Duodenal mucosa (tissue), 2 donors: ENCODE measurements at regions not wholly inside any gene's neighbourhood (a gene's known extent, or its start where the extent isn't known, plus 50 kb on each side); places are given as distances from the start of the nearest gene placed in this dataset.

Experiments
- H3K27ac ChIP-seq: one replicate; pipeline ENCODE4 v1.7.0; 2013; ENCODE audit warnings: low read depth, low read length
- H3K27me3 ChIP-seq, 2 donors: one replicate each; pipeline ENCODE4 v1.7.0; 2013; ENCODE audit warnings: low read length in 2 of 2, control low read depth in 1 of 2; ENCODE audit not compliant: insufficient read depth in 2 of 2, control insufficient read depth in 1 of 2
- H3K36me3 ChIP-seq, 2 donors: one replicate each; pipeline ENCODE4 v1.7.0; 2013; ENCODE audit warnings: low read length in 2 of 2, control low read depth in 1 of 2; ENCODE audit not compliant: insufficient read depth in 2 of 2, control insufficient read depth in 1 of 2
- H3K4me1 ChIP-seq, 2 donors: one replicate each; pipeline ENCODE4 v1.7.0; 2013; ENCODE audit warnings: low read length in 2 of 2, control low read depth in 1 of 2; ENCODE audit not compliant: insufficient read depth in 2 of 2, control insufficient read depth in 1 of 2
- H3K4me3 ChIP-seq, 2 donors: one replicate each; pipeline ENCODE4 v1.7.0; 2013; ENCODE audit warnings: low read length in 2 of 2, low read depth in 1 of 2
- H3K9ac ChIP-seq, 2 donors: one replicate each; pipeline ENCODE4 v1.7.0; 2013; ENCODE audit warnings: low read length in 2 of 2, low read depth in 1 of 2
- H3K9me3 ChIP-seq, 2 donors: one replicate each; pipeline ENCODE4 v1.7.0; 2013; ENCODE audit warnings: low read length in 2 of 2, control low read depth in 1 of 2; ENCODE audit not compliant: control insufficient read depth in 1 of 2

- Histone ChIP-seq H3K4me3 (no peak overlapping the region), H3K36me3 (no peaks in the 10 kb centered on the region), H3K27me3 (no peaks in the 10 kb centered on the region), H3K9me3 (no peaks in the 10 kb centered on the region), H3K27ac (no peak overlapping the region), H3K9ac (no peak overlapping the region), H3K4me1 (peaks cover 9 to 11% of the 10 kb centered on the region in 2 donors)
Observed at GRCh38 chr6:11917951-11918738, 94.0 kb upstream of the HIVEP1 start.

- Histone ChIP-seq H3K9ac (no peak overlapping the region), H3K27me3 (no peaks in the 10 kb centered on the region), H3K9me3 (no peaks in the 10 kb centered on the region), H3K36me3 (no peaks in the 10 kb centered on the region), H3K4me3 (no peak overlapping the region), H3K4me1 (no peaks in the 10 kb centered on the region), H3K27ac (no peak overlapping the region)
Observed at GRCh38 chr6:11912420-11912819, 99.7 kb upstream of the HIVEP1 start.

DNA sequence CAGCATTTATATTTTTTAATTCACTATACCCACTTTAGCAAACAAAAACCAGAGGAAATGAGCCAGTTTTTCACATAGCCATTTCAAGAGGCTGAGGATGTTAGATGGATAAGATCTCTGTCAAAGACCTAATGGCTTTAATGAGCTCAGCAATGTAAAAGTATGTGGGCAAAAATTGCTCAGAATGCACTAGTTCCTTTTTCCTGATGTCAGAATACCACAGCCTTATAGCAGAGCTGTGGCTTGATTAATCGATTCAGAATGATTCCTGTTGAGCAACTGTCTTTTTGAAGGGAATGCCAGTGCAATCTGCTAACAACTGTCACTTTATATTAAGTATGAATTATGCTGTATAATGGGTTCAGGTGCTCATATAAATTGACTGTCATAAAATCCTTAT is 100.6 kb upstream of the HIVEP1 start:
- no peak overlapping the region for H3K9ac ChIP-seq
- H3K9me3 ChIP-seq, result no peaks in the 10 kb centered on the region
- H3K36me3 ChIP-seq, result no peaks in the 10 kb centered on the region
- H3K27ac ChIP-seq, result no peak overlapping the region
- H3K27me3 ChIP-seq, result no peaks in the 10 kb centered on the region
- no peaks in the 10 kb centered on the region for H3K4me1 ChIP-seq
- no peak overlapping the region for H3K4me3 ChIP-seq

- H3K9ac ChIP-seq, result no peak overlapping the region
- H3K9me3 ChIP-seq, result no peaks in the 10 kb centered on the region
- H3K36me3 ChIP-seq, result no peaks in the 10 kb centered on the region
- H3K27ac ChIP-seq, result no peak overlapping the region
- H3K4me3 ChIP-seq, result no peak overlapping the region
- no peaks in the 10 kb centered on the region for H3K27me3 ChIP-seq
- H3K4me1 ChIP-seq, result no peaks in the 10 kb centered on the region
Observed at GRCh38 chr6:11909696-11910132, 102.4 kb upstream of the HIVEP1 start.

- H3K9me3 ChIP-seq, result no peaks in the 10 kb centered on the region
- no peaks in the 10 kb centered on the region for H3K36me3 ChIP-seq
- no peaks in the 10 kb centered on the region for H3K27me3 ChIP-seq
- no peak overlapping the region for H3K9ac ChIP-seq
- H3K4me1 ChIP-seq, result no peaks in the 10 kb centered on the region
- H3K27ac ChIP-seq, result no peak overlapping the region
- H3K4me3 ChIP-seq, result no peak overlapping the region
Observed at GRCh38 chr6:11908436-11909105, 103.5 kb upstream of the HIVEP1 start.

DNA sequence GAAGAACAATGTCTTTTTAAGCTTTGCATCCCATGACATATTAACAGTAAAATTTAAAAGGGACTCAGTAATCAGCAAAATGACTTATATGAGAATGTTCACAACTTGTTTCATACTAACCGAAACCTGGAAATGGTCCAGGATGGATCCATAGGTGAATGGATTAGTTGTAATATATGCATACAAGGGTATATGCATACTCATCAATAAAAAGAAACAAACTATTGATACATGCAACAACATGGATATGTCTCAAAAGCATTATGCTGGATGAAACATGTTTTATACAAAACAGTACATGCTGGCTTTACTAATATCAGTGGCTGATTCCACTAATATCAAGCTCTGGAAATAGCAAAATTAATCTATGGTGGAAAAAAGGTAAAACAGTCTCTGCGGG is 108.5 kb upstream of the HIVEP1 start:
- H3K9ac ChIP-seq, result no peak overlapping the region
- H3K27ac ChIP-seq, result no peak overlapping the region
- H3K4me1 ChIP-seq, result no peaks in the 10 kb centered on the region
- H3K27me3 ChIP-seq, result no peaks in the 10 kb centered on the region
- no peaks in the 10 kb centered on the region for H3K9me3 ChIP-seq
- H3K4me3 ChIP-seq, result no peak overlapping the region
- no peaks in the 10 kb centered on the region for H3K36me3 ChIP-seq

- no peak overlapping the region for H3K9ac ChIP-seq
- no peaks in the 10 kb centered on the region for H3K27me3 ChIP-seq
- H3K36me3 ChIP-seq, result no peaks in the 10 kb centered on the region
- H3K4me3 ChIP-seq, result no peak overlapping the region
- no peaks in the 10 kb centered on the region for H3K9me3 ChIP-seq
- no peaks in the 10 kb centered on the region for H3K4me1 ChIP-seq
- H3K27ac ChIP-seq, result no peak overlapping the region
Observed at GRCh38 chr6:11902527-11902926, 109.6 kb upstream of the HIVEP1 start.

DNA sequence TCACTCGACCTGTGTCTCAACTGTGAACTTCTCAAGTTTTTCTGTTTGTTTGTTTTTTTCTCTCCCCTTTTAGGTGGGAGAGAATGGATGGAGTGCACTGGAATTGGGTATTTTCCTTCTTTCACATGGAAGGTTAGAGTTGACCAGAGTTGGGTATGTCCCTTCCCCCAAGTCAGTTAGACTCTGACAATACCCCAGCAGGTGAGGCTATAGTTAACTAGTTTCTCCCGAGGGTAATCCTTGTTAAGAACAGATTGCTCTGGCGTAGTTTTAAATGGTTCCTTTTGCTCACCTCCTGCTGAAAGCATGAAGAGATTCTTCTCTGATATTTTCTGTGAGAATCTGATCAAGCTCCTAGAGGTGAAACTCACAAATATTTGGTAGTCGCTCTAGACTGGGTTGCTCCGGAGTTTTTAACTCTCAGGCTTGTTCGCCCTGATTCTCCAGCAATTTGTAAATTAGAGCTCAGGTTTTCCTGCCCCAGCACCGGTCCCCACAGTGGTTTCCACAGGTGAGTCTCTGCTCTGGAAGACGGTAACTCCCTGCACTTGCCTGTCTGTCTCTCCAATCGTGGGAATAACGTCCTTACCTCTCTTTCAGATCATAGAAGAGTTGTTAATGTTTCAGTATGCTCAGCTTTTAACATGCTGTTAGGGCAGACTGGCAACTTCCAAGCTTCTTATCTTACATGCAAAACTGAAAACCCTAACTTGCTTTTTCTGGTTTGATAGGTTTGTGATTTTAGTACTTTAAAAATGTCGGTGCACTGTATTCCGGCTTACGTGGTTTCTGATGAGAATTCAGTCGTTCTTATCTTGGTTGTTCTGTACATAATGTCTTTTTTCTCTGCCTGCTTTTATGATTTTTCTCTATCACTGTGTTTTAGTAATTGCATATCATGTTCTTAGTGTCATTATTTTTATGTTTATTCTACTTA is 111.2 kb upstream of the HIVEP1 start:
- Histone ChIP-seq H3K9me3 (no peaks in the 10 kb centered on the region), H3K36me3 (no peaks in the 10 kb centered on the region), H3K9ac (no peak overlapping the region), H3K27me3 (no peaks in the 10 kb centered on the region), H3K4me3 (no peak overlapping the region), H3K27ac (no peak overlapping the region), H3K4me1 (no peaks in the 10 kb centered on the region)

DNA sequence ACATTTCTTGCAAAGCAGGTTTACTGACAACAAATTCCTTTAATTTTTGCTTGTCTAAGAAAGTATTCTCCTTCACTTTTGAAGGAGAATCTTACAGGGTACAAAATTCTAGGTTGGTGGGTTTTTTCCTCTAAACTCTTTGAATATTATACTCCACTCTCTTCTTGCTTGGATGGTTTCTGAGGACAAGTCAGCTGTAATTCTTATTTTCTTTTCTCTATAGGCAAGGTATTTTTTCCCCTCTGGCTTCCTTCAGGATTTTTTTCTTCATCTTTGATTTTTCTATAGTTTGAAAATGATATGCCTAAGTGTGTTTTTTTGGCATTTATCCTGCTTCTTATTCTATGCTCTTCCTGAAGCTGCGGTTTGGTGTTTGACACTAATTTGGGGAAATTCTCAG is 112.5 kb upstream of the HIVEP1 start:
- no peak overlapping the region for H3K9ac ChIP-seq
- no peaks in the 10 kb centered on the region for H3K27me3 ChIP-seq
- H3K4me1 ChIP-seq, result no peaks in the 10 kb centered on the region
- H3K4me3 ChIP-seq, result no peak overlapping the region
- no peak overlapping the region for H3K27ac ChIP-seq
- H3K36me3 ChIP-seq, result no peaks in the 10 kb centered on the region
- no peaks in the 10 kb centered on the region for H3K9me3 ChIP-seq

- no peak overlapping the region for H3K27ac ChIP-seq
- H3K4me3 ChIP-seq, result no peak overlapping the region
- H3K36me3 ChIP-seq, result no peaks in the 10 kb centered on the region
- no peaks in the 10 kb centered on the region for H3K4me1 ChIP-seq
- no peaks in the 10 kb centered on the region for H3K27me3 ChIP-seq
- no peak overlapping the region for H3K9ac ChIP-seq
- H3K9me3 ChIP-seq, result no peaks in the 10 kb centered on the region
Observed at GRCh38 chr6:11894212-11894611, 115.6 kb upstream of the ADTRP start.
